ENCODE measurements at regions not wholly inside any gene's neighbourhood (a gene's known extent, or its start where the extent isn't known, plus 50 kb on each side); places are given as distances from the start of the nearest gene placed in this dataset.
"Not testable (repeated sequence)": the region's sequence is repeated elsewhere in the genome, so short reads cannot be mapped to it uniquely, and the experiment has no call there.

- H3K27me3 ChIP-seq (ENCODE audit: insufficient read depth, low read length); H3K9ac ChIP-seq (ENCODE audit: low read depth, low read length); H3K4me3 ChIP-seq (ENCODE audit: low read length); H3K27ac ChIP-seq (ENCODE audit: low read depth, low read length); H3K36me3 ChIP-seq (ENCODE audit: insufficient read depth, low read length); H3K9me3 ChIP-seq (ENCODE audit: insufficient read depth, low read depth, low read length); H3K4me1 ChIP-seq (ENCODE audit: insufficient read depth, low read length): not testable (repeated sequence)
- WGBS = 95% methylated on average over 29 of the region's 29 CpGs
Observed at GRCh38 chr22:23434198-23434830, 145.8 kb downstream of the IGLL1 start.

GRCh38 chr22:23433127-23434005, 146.7 kb downstream of the IGLL1 start:
- not testable (repeated sequence) for H3K9ac ChIP-seq (ENCODE audit: low read depth, low read length); H3K9me3 ChIP-seq (ENCODE audit: insufficient read depth, low read depth, low read length)
- 46% methylated on average over 27 of the region's 35 CpGs for WGBS

GRCh38 chr22:23432719-23433118, 147.4 kb downstream of the IGLL1 start:
- H3K9ac ChIP-seq (ENCODE audit: low read depth, low read length); H3K27me3 ChIP-seq (ENCODE audit: insufficient read depth, low read length); H3K9me3 ChIP-seq (ENCODE audit: insufficient read depth, low read depth, low read length); H3K4me1 ChIP-seq (ENCODE audit: insufficient read depth, low read length); H3K27ac ChIP-seq (ENCODE audit: low read depth, low read length); H3K4me3 ChIP-seq (ENCODE audit: low read length); H3K36me3 ChIP-seq (ENCODE audit: insufficient read depth, low read length): not testable (repeated sequence)
- 86% methylated on average over 10 of the region's 10 CpGs for WGBS

More at GRCh38 chr22:23433127-23434005, 146.7 kb downstream of the IGLL1 start:
- H3K27me3 ChIP-seq (ENCODE audit: insufficient read depth, low read length); H3K27ac ChIP-seq (ENCODE audit: low read depth, low read length); H3K36me3 ChIP-seq (ENCODE audit: insufficient read depth, low read length); H3K4me1 ChIP-seq (ENCODE audit: insufficient read depth, low read length): not testable (repeated sequence)
- H3K4me3 ChIP-seq (ENCODE audit: low read length) = peak overlapping the region; percentile 33; the same call in 1 of the 2 replicates

GRCh38 chr22:23431337-23432072, 148.6 kb downstream of the IGLL1 start:
- no peak overlapping the region for H3K27ac ChIP-seq (ENCODE audit: low read depth, low read length)
- 70% methylated on average over 20 of the region's 20 CpGs for WGBS
- no peaks in the 10 kb centered on the region for H3K36me3 ChIP-seq (ENCODE audit: insufficient read depth, low read length)
- H3K4me3 ChIP-seq (ENCODE audit: low read length) = no peak overlapping the region
- peaks cover 2% of the 10 kb centered on the region; the same call in 1 of the 2 replicates for H3K27me3 ChIP-seq (ENCODE audit: insufficient read depth, low read length)
- H3K4me1 ChIP-seq (ENCODE audit: insufficient read depth, low read length) = peaks cover 4% of the 10 kb centered on the region; the same call in 1 of the 2 replicates
- no peak overlapping the region for H3K9ac ChIP-seq (ENCODE audit: low read depth, low read length)
- H3K9me3 ChIP-seq (ENCODE audit: insufficient read depth, low read depth, low read length) = no peaks in the 10 kb centered on the region

GRCh38 chr22:23424551-23425068, 155.5 kb downstream of the IGLL1 start:
- not testable (repeated sequence) for H3K9me3 ChIP-seq (ENCODE audit: insufficient read depth, low read depth, low read length); H3K27me3 ChIP-seq (ENCODE audit: insufficient read depth, low read length); H3K36me3 ChIP-seq (ENCODE audit: insufficient read depth, low read length); H3K4me1 ChIP-seq (ENCODE audit: insufficient read depth, low read length); H3K4me3 ChIP-seq (ENCODE audit: low read length); H3K27ac ChIP-seq (ENCODE audit: low read depth, low read length); H3K9ac ChIP-seq (ENCODE audit: low read depth, low read length)
- WGBS = 93% methylated on average over 5 of the region's 5 CpGs

GRCh38 chr22:23424031-23424430, 156.1 kb downstream of the IGLL1 start:
- H3K36me3 ChIP-seq (ENCODE audit: insufficient read depth, low read length) = no peaks in the 10 kb centered on the region
- 95% methylated on average over 7 of the region's 7 CpGs for WGBS
- H3K27ac ChIP-seq (ENCODE audit: low read depth, low read length) = no peak overlapping the region
- no peaks in the 10 kb centered on the region for H3K27me3 ChIP-seq (ENCODE audit: insufficient read depth, low read length)
- no peak overlapping the region for H3K4me3 ChIP-seq (ENCODE audit: low read length)
- H3K9me3 ChIP-seq (ENCODE audit: insufficient read depth, low read depth, low read length) = no peaks in the 10 kb centered on the region
- no peak overlapping the region for H3K9ac ChIP-seq (ENCODE audit: low read depth, low read length)
- H3K4me1 ChIP-seq (ENCODE audit: insufficient read depth, low read length) = no peaks in the 10 kb centered on the region

- H3K36me3 ChIP-seq (ENCODE audit: insufficient read depth, low read length); H3K9me3 ChIP-seq (ENCODE audit: insufficient read depth, low read depth, low read length); H3K27me3 ChIP-seq (ENCODE audit: insufficient read depth, low read length); H3K4me1 ChIP-seq (ENCODE audit: insufficient read depth, low read length); H3K27ac ChIP-seq (ENCODE audit: low read depth, low read length); H3K9ac ChIP-seq (ENCODE audit: low read depth, low read length); H3K4me3 ChIP-seq (ENCODE audit: low read length): not testable (repeated sequence)
- WGBS = 97% methylated on average over 4 of the region's 4 CpGs
Observed at GRCh38 chr22:23422281-23422680, 157.8 kb downstream of the IGLL1 start.

- H3K27me3 ChIP-seq (ENCODE audit: insufficient read depth, low read length); H3K36me3 ChIP-seq (ENCODE audit: insufficient read depth, low read length); H3K27ac ChIP-seq (ENCODE audit: low read depth, low read length); H3K9me3 ChIP-seq (ENCODE audit: insufficient read depth, low read depth, low read length); H3K4me3 ChIP-seq (ENCODE audit: low read length); H3K4me1 ChIP-seq (ENCODE audit: insufficient read depth, low read length); H3K9ac ChIP-seq (ENCODE audit: low read depth, low read length): not testable (repeated sequence)
- WGBS = 87% methylated on average over 6 of the region's 6 CpGs
Observed at GRCh38 chr22:23421300-23421699, 158.8 kb downstream of the IGLL1 start.

GRCh38 chr22:23419931-23420330, 160.2 kb downstream of the IGLL1 start:
- 79% methylated on average over 5 of the region's 5 CpGs for WGBS
- H3K4me1 ChIP-seq (ENCODE audit: insufficient read depth, low read length) = no peaks in the 10 kb centered on the region

GRCh38 chr22:23419171-23419570, 160.9 kb downstream of the IGLL1 start:
- no peaks in the 10 kb centered on the region for H3K9me3 ChIP-seq (ENCODE audit: insufficient read depth, low read depth, low read length)
- no peak overlapping the region for H3K4me3 ChIP-seq (ENCODE audit: low read length)
- H3K36me3 ChIP-seq (ENCODE audit: insufficient read depth, low read length) = no peaks in the 10 kb centered on the region

More at GRCh38 chr22:23419931-23420330, 160.2 kb downstream of the IGLL1 start:
- Histone ChIP-seq H3K4me3 (ENCODE audit: low read length) (no peak overlapping the region), H3K9me3 (ENCODE audit: insufficient read depth, low read depth, low read length) (no peaks in the 10 kb centered on the region), H3K36me3 (ENCODE audit: insufficient read depth, low read length) (no peaks in the 10 kb centered on the region), H3K9ac (ENCODE audit: low read depth, low read length) (no peak overlapping the region), H3K27ac (ENCODE audit: low read depth, low read length) (no peak overlapping the region), H3K27me3 (ENCODE audit: insufficient read depth, low read length) (no peaks in the 10 kb centered on the region)

More at GRCh38 chr22:23419171-23419570, 160.9 kb downstream of the IGLL1 start:
- Histone ChIP-seq H3K9ac (ENCODE audit: low read depth, low read length) (no peak overlapping the region), H3K27me3 (ENCODE audit: insufficient read depth, low read length) (no peaks in the 10 kb centered on the region), H3K27ac (ENCODE audit: low read depth, low read length) (no peak overlapping the region), H3K4me1 (ENCODE audit: insufficient read depth, low read length) (no peaks in the 10 kb centered on the region)
- WGBS = 96% methylated on average over 3 of the region's 4 CpGs
